Mesothelial cell of epicardium (in vitro differentiated cells): ENCODE measurements at regions not wholly inside any gene's neighbourhood (a gene's known extent, or its start where the extent isn't known, plus 50 kb on each side); places are given as distances from the start of the nearest gene placed in this dataset.

Experiments
- DNase-seq, 2 experiments: peaks; one replicate each; pipeline ENCODE4 v3.0.0; 2021; ENCODE audit warnings: low spot score in 2 of 2; ENCODE audit not compliant: unreplicated experiment in 2 of 2
- H3K27ac Mint-ChIP-seq: 2 replicates; pipeline ENCODE4 v1.8.0; 2021; ENCODE audit warnings: mixed read lengths
- H3K27me3 Mint-ChIP-seq: 2 replicates; pipeline ENCODE4 v1.8.0; 2021; ENCODE audit warnings: low read depth, mixed read lengths
- H3K36me3 Mint-ChIP-seq: 2 replicates; pipeline ENCODE4 v1.8.0; 2021; ENCODE audit warnings: mixed read lengths
- H3K4me1 Mint-ChIP-seq: 2 replicates; pipeline ENCODE4 v1.8.0; 2021; ENCODE audit warnings: mixed read lengths
- H3K4me3 Mint-ChIP-seq: 2 replicates; pipeline ENCODE4 v1.8.0; 2021; ENCODE audit warnings: mild to moderate bottlenecking, moderate library complexity, mixed read lengths
- H3K9me3 Mint-ChIP-seq: 2 replicates; pipeline ENCODE4 v1.8.0; 2021; ENCODE audit warnings: mixed read lengths
- CTCF ChIP-seq: fragments of 200-600 bp; sonication (generic); IDR thresholded peaks from one replicate; pipeline ENCODE4 v1.5.0; 2021; ENCODE audit warnings: antibody characterized with exemption; ENCODE audit not compliant: unreplicated experiment

GRCh38 chr4:136699905-136700304 lies 832.4 kb downstream of the PCDH18 start:
- no peak overlapping the region for H3K4me3 Mint-ChIP-seq

GRCh38 chr4:136691607-136692006 lies 840.7 kb downstream of the PCDH18 start:
- no peak for DNase-seq
- peaks cover 13% of the 10 kb centered on the region for H3K9me3 Mint-ChIP-seq
- H3K4me1 Mint-ChIP-seq: peaks cover 10% of the 10 kb centered on the region
- H3K27ac Mint-ChIP-seq: no peak overlapping the region
- no peak for TF ChIP-seq CTCF
- no peak overlapping the region for H3K4me3 Mint-ChIP-seq
- H3K27me3 Mint-ChIP-seq: no peaks in the 10 kb centered on the region
- H3K36me3 Mint-ChIP-seq: no peaks in the 10 kb centered on the region

More at GRCh38 chr4:136699905-136700304, 832.4 kb downstream of the PCDH18 start:
- no peaks in the 10 kb centered on the region for H3K27me3 Mint-ChIP-seq
- no peaks in the 10 kb centered on the region for H3K4me1 Mint-ChIP-seq
- DNase-seq: no peak
- TF ChIP-seq CTCF: no peak
- no peaks in the 10 kb centered on the region for H3K36me3 Mint-ChIP-seq
- peaks cover 12% of the 10 kb centered on the region for H3K9me3 Mint-ChIP-seq
- no peak overlapping the region for H3K27ac Mint-ChIP-seq

DNA sequence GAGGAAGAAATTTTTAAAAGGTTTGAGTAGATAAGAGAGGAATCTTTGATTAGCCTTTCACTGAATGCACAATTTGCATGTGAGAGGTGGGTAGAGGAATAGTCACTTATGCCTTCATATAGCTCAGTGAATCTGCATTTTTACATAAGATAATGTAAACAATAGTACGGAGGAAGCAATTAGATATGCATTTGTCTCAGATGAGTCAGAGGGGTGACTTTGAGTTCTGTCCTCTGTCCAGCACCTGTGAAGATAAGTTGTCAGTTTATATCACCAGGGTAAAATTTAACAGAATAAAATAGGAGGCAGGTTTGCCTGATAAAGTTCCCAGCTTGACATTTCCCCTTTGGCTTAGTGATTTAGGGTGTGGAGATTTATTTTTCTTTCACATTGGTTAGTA lies 841.9 kb downstream of the PCDH18 start:
- Mint-ChIP-seq H3K9me3 (peaks cover 7% of the 10 kb centered on the region), H3K36me3 (no peaks in the 10 kb centered on the region), H3K27me3 (no peaks in the 10 kb centered on the region), H3K4me1 (peaks cover 10% of the 10 kb centered on the region), H3K4me3 (no peak overlapping the region), H3K27ac (no peak overlapping the region)
- no peak for DNase-seq
- TF ChIP-seq CTCF: no peak

- no peak for TF ChIP-seq CTCF
- H3K36me3 Mint-ChIP-seq: no peaks in the 10 kb centered on the region
- H3K4me3 Mint-ChIP-seq: no peak overlapping the region
- H3K27me3 Mint-ChIP-seq: no peaks in the 10 kb centered on the region
- peaks cover 15% of the 10 kb centered on the region for H3K4me1 Mint-ChIP-seq
- H3K27ac Mint-ChIP-seq: no peak overlapping the region
- H3K9me3 Mint-ChIP-seq: peaks cover 7% of the 10 kb centered on the region
- DNase-seq: no peak
These were observed 844.7 kb downstream of the PCDH18 start for GRCh38 chr4:136687596-136687995.

GRCh38 chr4:136687118-136687517 lies 845.2 kb downstream of the PCDH18 start:
- Mint-ChIP-seq H3K27ac (no peak overlapping the region), H3K27me3 (no peaks in the 10 kb centered on the region), H3K9me3 (peaks cover 7% of the 10 kb centered on the region), H3K36me3 (no peaks in the 10 kb centered on the region), H3K4me3 (no peak overlapping the region), H3K4me1 (peaks cover 17% of the 10 kb centered on the region)
- no peak for TF ChIP-seq CTCF
- DNase-seq: no peak

GRCh38 chr4:136680761-136681160 lies 851.5 kb downstream of the PCDH18 start:
- Mint-ChIP-seq H3K4me1 (peaks cover 29% of the 10 kb centered on the region), H3K27ac (no peak overlapping the region), H3K27me3 (no peaks in the 10 kb centered on the region), H3K4me3 (no peak overlapping the region), H3K9me3 (peaks cover 17% of the 10 kb centered on the region), H3K36me3 (no peaks in the 10 kb centered on the region)
- TF ChIP-seq CTCF: no peak
- DNase-seq: no peak
